Suprapubic skin (tissue), 4 donors: ENCODE measurements at regions not wholly inside any gene's neighbourhood (a gene's known extent, or its start where the extent isn't known, plus 50 kb on each side); places are given as distances from the start of the nearest gene placed in this dataset.

Source experiments
- DNase-seq, 2 donors: peaks; one replicate each; pipeline ENCODE4 v3.0.0-alpha.2; 2019; ENCODE audit warnings: low spot score in 2 of 2
- H3K27ac ChIP-seq: fragments of 200-600 bp; sonication (generic); one replicate; pipeline ENCODE4 v1.5.1; 2019
- H3K27me3 ChIP-seq: fragments of 200-600 bp; sonication (generic); one replicate; pipeline ENCODE4 v1.5.1; 2019
- H3K36me3 ChIP-seq: fragments of 200-600 bp; sonication (generic); one replicate; pipeline ENCODE4 v1.5.1; 2019
- H3K4me1 ChIP-seq: fragments of 200-600 bp; sonication (generic); one replicate; pipeline ENCODE4 v1.5.1; 2019
- H3K4me3 ChIP-seq: fragments of 200-600 bp; sonication (generic); one replicate; pipeline ENCODE4 v1.5.1; 2019; ENCODE audit warnings: mild to moderate bottlenecking
- H3K9me3 ChIP-seq: fragments of 200-600 bp; sonication (generic); one replicate; pipeline ENCODE4 v1.5.1; 2019
- CTCF ChIP-seq, 2 donors: fragments of 200-600 bp in 1 of 2; fragments of 450-650 bp in 1 of 2; sonication (generic) in 1 of 2; IDR thresholded peaks; one replicate each; pipeline ENCODE4 v1.5.1; 2016 to 2019; ENCODE audit warnings: antibody characterized with exemption in 2 of 2, mild to moderate bottlenecking in 1 of 2, moderate library complexity in 1 of 2
- EP300 ChIP-seq: sonication (generic); formaldehyde crosslinking; IDR thresholded peaks from one replicate; pipeline ENCODE4 v1.6.1; 2017; ENCODE audit warnings: antibody characterized with exemption
- POLR2A ChIP-seq, 2 donors: fragments of 450-650 bp; IDR thresholded peaks; one replicate each; pipeline ENCODE4 v1.6.1; 2017; ENCODE audit warnings: antibody characterized with exemption in 2 of 2, mild to moderate bottlenecking in 2 of 2, moderate library complexity in 2 of 2
- POLR2AphosphoS5 ChIP-seq, 3 donors: sonication (generic); formaldehyde crosslinking; IDR thresholded peaks; one replicate each; pipeline ENCODE4 v1.6.1; 2017; ENCODE audit warnings: antibody characterized with exemption in 3 of 3
- WGBS: methylation state at CpG from one replicate; pipeline ENCODE4 v1.1.5; 2018; 5-methylcytosine and 5-hydroxymethylcytosine counted together

- Histone ChIP-seq H3K27me3 (no peaks in the 10 kb centered on the region), H3K4me3 (no peak overlapping the region), H3K9me3 (no peaks in the 10 kb centered on the region), H3K36me3 (no peaks in the 10 kb centered on the region), H3K4me1 (peaks cover 6% of the 10 kb centered on the region), H3K27ac (no peak overlapping the region)
- no peak for DNase-seq
- WGBS = 67% methylated on average over 3 of the region's 3 CpGs
- TF ChIP-seq EP300 (no peak), POLR2AphosphoS5 (IDR thresholded peaks at IDR 0.05) (no peak), CTCF (IDR thresholded peaks at IDR 0.05) (no peak), POLR2A (IDR thresholded peaks at IDR 0.05) (no peak)
Observed at GRCh38 chr3:30315447-30315846, 291.0 kb upstream of the TGFBR2 start.

- no peak overlapping the region for H3K27ac ChIP-seq
- no peak for TF ChIP-seq CTCF (IDR thresholded peaks at IDR 0.05)
- no peak for TF ChIP-seq POLR2AphosphoS5 (IDR thresholded peaks at IDR 0.05)
- TF ChIP-seq EP300 = no peak
- no peak for TF ChIP-seq POLR2A (IDR thresholded peaks at IDR 0.05)
- no peak overlapping the region for H3K4me3 ChIP-seq
- H3K9me3 ChIP-seq = no peaks in the 10 kb centered on the region
- H3K4me1 ChIP-seq = peaks cover 3% of the 10 kb centered on the region
- H3K27me3 ChIP-seq = no peaks in the 10 kb centered on the region
- 87% methylated on average over 3 of the region's 3 CpGs for WGBS
- no peak for DNase-seq
- no peaks in the 10 kb centered on the region for H3K36me3 ChIP-seq
Observed at GRCh38 chr3:30317561-30317960, 288.8 kb upstream of the TGFBR2 start.

- Histone ChIP-seq H3K9me3 (no peaks in the 10 kb centered on the region), H3K27me3 (no peaks in the 10 kb centered on the region), H3K36me3 (no peaks in the 10 kb centered on the region), H3K4me3 (no peak overlapping the region), H3K27ac (no peak overlapping the region), H3K4me1 (peaks cover 3% of the 10 kb centered on the region)
- WGBS = 97% methylated on average over 3 of the region's 3 CpGs
- DNase-seq = no peak
- TF ChIP-seq POLR2AphosphoS5 (IDR thresholded peaks at IDR 0.05) (no peak), POLR2A (IDR thresholded peaks at IDR 0.05) (no peak), EP300 (no peak), CTCF (IDR thresholded peaks at IDR 0.05) (no peak)
Observed at GRCh38 chr3:30318110-30318509, 288.3 kb upstream of the TGFBR2 start.

- TF ChIP-seq POLR2A (IDR thresholded peaks at IDR 0.05) (no peak), POLR2AphosphoS5 (IDR thresholded peaks at IDR 0.05) (no peak), EP300 (no peak), CTCF (IDR thresholded peaks at IDR 0.05) (peak in 1 of 2 donors; percentile 56)
- H3K4me3 ChIP-seq = no peak overlapping the region
- no peak for DNase-seq
Observed at GRCh38 chr3:30319713-30320112, 286.7 kb upstream of the TGFBR2 start.

GRCh38 chr3:30320392-30320791 lies 286.0 kb upstream of the TGFBR2 start:
- H3K27ac ChIP-seq = no peak overlapping the region
- no peak overlapping the region for H3K4me3 ChIP-seq
- no peaks in the 10 kb centered on the region for H3K27me3 ChIP-seq
- TF ChIP-seq CTCF (IDR thresholded peaks at IDR 0.05) = no peak
- no peak for TF ChIP-seq POLR2AphosphoS5 (IDR thresholded peaks at IDR 0.05)
- TF ChIP-seq EP300 = no peak
- no peak for TF ChIP-seq POLR2A (IDR thresholded peaks at IDR 0.05)
- no peaks in the 10 kb centered on the region for H3K4me1 ChIP-seq
- DNase-seq = no peak
- WGBS = 95% methylated on average over 1 of the region's 1 CpG
- no peaks in the 10 kb centered on the region for H3K36me3 ChIP-seq
- no peaks in the 10 kb centered on the region for H3K9me3 ChIP-seq

More at GRCh38 chr3:30319713-30320112, 286.7 kb upstream of the TGFBR2 start:
- Histone ChIP-seq H3K9me3 (no peaks in the 10 kb centered on the region), H3K4me1 (peaks cover under 1% of the 10 kb centered on the region), H3K36me3 (no peaks in the 10 kb centered on the region), H3K27ac (no peak overlapping the region), H3K27me3 (no peaks in the 10 kb centered on the region)
